Stomach (tissue), 8 donors: ENCODE measurements at regions not wholly inside any gene's neighbourhood (a gene's known extent, or its start where the extent isn't known, plus 50 kb on each side); places are given as distances from the start of the nearest gene placed in this dataset.

Experiments
- DNase-seq, 2 donors: peaks; one replicate each; pipeline versions ENCODE4 v3.0.0 to v3.0.0-alpha.2; 2013 to 2019
- H3K27ac ChIP-seq, 5 donors: fragments of 200-600 bp in 4 of 5; sonication (generic) in 4 of 5; one replicate each; pipeline ENCODE4 v1.5.1; 2013 to 2019; ENCODE audit warnings: mild to moderate bottlenecking in 1 of 5, moderate library complexity in 1 of 5
- H3K27me3 ChIP-seq, 3 donors: fragments of 200-600 bp; sonication (generic); one replicate each; pipeline ENCODE4 v1.5.1; 2017 to 2019; ENCODE audit warnings: mixed run types in 1 of 3
- H3K36me3 ChIP-seq, 4 donors: fragments of 200-600 bp; sonication (generic); 1 replicate in 3 of 4; 2 replicates in 1 of 4; pipeline ENCODE4 v1.5.1; 2016 to 2019
- H3K4me1 ChIP-seq, 4 donors: fragments of 200-600 bp; sonication (generic); one replicate each; pipeline ENCODE4 v1.5.1; 2016 to 2019
- H3K4me3 ChIP-seq, 4 donors: fragments of 200-600 bp; sonication (generic) in 3 of 4; one replicate each; pipeline ENCODE4 v1.5.1; 2016 to 2019; ENCODE audit warnings: mild to moderate bottlenecking in 1 of 4
- H3K9me3 ChIP-seq, 4 donors: fragments of 200-600 bp; sonication (generic); one replicate each; pipeline ENCODE4 v1.5.1; 2016 to 2019
- EP300 ChIP-seq: sonication (generic); formaldehyde crosslinking; IDR thresholded peaks from one replicate; pipeline ENCODE4 v1.6.1; 2017; ENCODE audit warnings: antibody characterized with exemption
- POLR2A ChIP-seq, 4 donors: fragments of 450-650 bp; IDR thresholded peaks; one replicate each; pipeline ENCODE4 v1.6.1; 2016; ENCODE audit warnings: antibody characterized with exemption in 4 of 4, control low read depth in 2 of 4, mild to moderate bottlenecking in 1 of 4, moderate library complexity in 1 of 4
- POLR2AphosphoS5 ChIP-seq, 3 donors: sonication (generic); formaldehyde crosslinking; IDR thresholded peaks; one replicate each; pipeline ENCODE4 v1.6.1; 2016; ENCODE audit warnings: antibody characterized with exemption in 3 of 3
- WGBS, 5 donors: extraction: QIAGEN DNeasy Blood & Tissue Kit in 3 of 5; methylation state at CpG; one replicate each; pipeline versions ENCODE4 v1.1.5 to v1.1.7; 2013 to 2018; 5-methylcytosine and 5-hydroxymethylcytosine counted together
- intact Hi-C: fragments of 100-400 bp; cut with DNase I; formaldehyde crosslinking; loops from one replicate; pipeline ENCODE4 v1.15.1; 2023; ENCODE audit warnings: low total_unique reads
- TF ChIP-seq, protein P1 (sequence below), 7 experiments: fragments of 450-650 bp in 4 of 7; fragments of 200-600 bp in 3 of 7; sonication (generic) in 3 of 7; IDR thresholded peaks; one replicate each; pipeline ENCODE4 v1.5.1; 2016 to 2019; ENCODE audit warnings: antibody characterized with exemption in 7 of 7, control low read depth in 2 of 7, mild to moderate bottlenecking in 1 of 7
- donor health status: healthy with polysubstance abuse.
- donor health status: Bipolar disorder and iron deficiency.
- donor health status: healthy.

DNA sequence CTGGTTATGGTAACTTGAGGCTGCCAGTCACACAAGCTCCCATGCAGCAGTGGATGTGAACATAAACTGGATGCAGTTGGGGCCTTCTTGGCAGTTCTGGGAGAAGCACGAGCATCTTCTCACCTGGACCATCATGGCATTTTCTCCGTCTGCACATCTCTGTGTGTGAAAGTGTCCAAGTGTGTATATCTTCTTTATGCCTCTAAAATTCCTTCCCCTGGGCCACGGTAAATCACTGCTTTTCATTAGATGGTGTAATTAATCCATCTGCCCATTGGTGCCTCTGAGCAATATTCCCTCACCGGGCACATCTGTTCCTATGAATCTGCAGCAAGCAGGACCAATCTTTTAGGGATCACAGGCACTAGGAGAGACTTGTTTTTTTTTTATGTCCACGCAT, 138.0 kb downstream of the MAP3K7 start:
- DNase-seq: no peak
- Histone ChIP-seq H3K27ac (no peak overlapping the region), H3K27me3 (no peaks in the 10 kb centered on the region), H3K9me3 (no peaks in the 10 kb centered on the region), H3K4me1 (no peaks in the 10 kb centered on the region), H3K4me3 (no peak overlapping the region), H3K36me3 (no peaks in the 10 kb centered on the region)
- intact Hi-C loops: no loop called here
- 72 to 93% (median 86%) methylated on average over 5 of the region's 5 CpGs for WGBS, 5 donors
- TF ChIP-seq EP300 (no peak), POLR2AphosphoS5 (IDR thresholded peaks at IDR 0.05) (no peak), POLR2A (IDR thresholded peaks at IDR 0.05) (no peak)
- TF ChIP-seq, protein P1, sequence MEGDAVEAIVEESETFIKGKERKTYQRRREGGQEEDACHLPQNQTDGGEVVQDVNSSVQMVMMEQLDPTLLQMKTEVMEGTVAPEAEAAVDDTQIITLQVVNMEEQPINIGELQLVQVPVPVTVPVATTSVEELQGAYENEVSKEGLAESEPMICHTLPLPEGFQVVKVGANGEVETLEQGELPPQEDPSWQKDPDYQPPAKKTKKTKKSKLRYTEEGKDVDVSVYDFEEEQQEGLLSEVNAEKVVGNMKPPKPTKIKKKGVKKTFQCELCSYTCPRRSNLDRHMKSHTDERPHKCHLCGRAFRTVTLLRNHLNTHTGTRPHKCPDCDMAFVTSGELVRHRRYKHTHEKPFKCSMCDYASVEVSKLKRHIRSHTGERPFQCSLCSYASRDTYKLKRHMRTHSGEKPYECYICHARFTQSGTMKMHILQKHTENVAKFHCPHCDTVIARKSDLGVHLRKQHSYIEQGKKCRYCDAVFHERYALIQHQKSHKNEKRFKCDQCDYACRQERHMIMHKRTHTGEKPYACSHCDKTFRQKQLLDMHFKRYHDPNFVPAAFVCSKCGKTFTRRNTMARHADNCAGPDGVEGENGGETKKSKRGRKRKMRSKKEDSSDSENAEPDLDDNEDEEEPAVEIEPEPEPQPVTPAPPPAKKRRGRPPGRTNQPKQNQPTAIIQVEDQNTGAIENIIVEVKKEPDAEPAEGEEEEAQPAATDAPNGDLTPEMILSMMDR (IDR thresholded peaks at IDR 0.05): no peak

DNA sequence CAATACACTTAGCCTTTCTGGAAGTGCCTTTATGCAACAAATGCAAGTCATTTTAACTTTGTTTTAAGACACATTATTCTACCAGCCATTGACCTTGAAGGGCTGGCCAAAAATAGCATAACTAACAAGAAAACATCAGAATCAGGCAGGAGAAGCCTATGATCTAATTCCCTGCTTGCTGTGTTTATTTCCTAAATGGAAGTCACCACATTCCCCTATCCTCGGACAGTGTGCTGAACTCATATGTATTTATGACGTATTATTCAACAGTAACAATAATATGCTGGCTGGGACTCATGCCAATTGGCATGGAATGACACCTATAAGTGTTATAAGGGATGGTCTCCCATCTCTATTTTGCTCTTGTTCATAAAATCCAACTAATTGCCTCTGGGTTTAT, 140.7 kb downstream of the MAP3K7 start:
- WGBS, 5 donors: 52 to 70% (median 54%) methylated on average over 2 of the region's 2 CpGs
- Histone ChIP-seq H3K27me3 (no peaks in the 10 kb centered on the region), H3K4me3 (no peak overlapping the region), H3K9me3 (no peaks in the 10 kb centered on the region), H3K4me1 (no peaks in the 10 kb centered on the region), H3K27ac (no peak overlapping the region), H3K36me3 (no peaks in the 10 kb centered on the region)
- DNase-seq: peak in 1 of 2 donors; percentile 44
- intact Hi-C loops: no loop called here
- no peak for TF ChIP-seq EP300
- TF ChIP-seq POLR2AphosphoS5 (IDR thresholded peaks at IDR 0.05): no peak
- TF ChIP-seq, protein P1 (IDR thresholded peaks at IDR 0.05): no peak
- TF ChIP-seq POLR2A (IDR thresholded peaks at IDR 0.05): no peak

DNA sequence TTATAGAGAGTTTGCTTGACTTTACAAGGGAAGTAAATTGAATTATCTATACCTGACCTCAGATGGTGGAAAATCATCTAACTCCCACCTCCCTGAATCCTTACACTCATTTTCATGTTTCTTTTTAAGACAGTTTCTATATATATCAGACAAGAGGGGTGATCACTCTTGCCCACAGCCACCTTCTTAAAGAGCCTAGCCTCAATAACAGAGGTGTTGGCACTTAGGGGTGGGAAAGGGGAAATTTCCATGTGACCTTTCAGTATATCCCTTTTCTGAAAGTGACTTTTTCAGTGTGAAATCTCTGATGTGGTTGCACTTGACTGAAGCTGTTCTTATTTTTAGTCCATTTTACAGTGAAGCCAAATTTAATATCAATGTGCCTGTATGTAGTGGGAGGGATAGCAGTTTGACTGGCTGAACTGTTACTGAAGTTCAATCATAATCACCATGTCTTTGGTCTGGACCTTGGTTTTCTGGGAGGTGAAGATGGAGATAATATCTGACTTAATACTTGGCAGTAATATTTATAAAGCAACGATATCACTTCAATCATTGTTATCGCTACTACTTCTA, 141.3 kb downstream of the MAP3K7 start:
- whole genome bisulfite sequencing, 5 donors: 65 to 84% (median 76%) methylated on average over 2 of the region's 2 CpGs
- H3K27ac ChIP-seq: no peak overlapping the region

DNA sequence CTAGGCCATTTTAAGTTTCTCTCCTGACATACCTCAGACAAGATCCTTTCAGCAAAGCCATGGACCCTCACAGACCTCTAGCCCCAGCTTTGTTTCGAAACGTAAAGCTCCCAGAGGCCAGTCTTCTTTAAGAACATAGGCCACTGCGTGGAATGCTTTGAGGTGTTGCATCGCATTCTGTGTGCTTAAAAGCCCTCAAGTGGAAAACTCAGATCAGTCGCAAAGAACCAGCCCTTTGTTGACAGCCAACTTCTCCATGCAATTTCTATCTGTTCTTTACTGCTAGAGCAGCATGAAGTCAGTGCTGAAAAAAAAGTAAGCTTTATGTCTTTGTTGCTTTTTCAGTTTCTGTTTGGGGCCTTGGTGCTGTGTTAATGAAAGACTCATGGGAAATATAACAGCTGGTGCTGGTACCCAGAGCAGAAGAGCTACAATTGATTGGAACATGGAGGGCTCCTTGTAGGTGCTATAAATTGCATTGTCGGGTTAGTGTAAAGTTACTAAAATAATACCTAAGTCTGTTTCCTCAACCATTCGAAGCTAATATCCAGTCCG, 142.6 kb downstream of the MAP3K7 start:
- peak in 1 of 2 donors; percentile 15 for DNase-seq
- WGBS, 5 donors: 77 to 83% (median 80%) methylated on average over 8 of the region's 8 CpGs
- no peaks in the 10 kb centered on the region for H3K27me3 ChIP-seq
- TF ChIP-seq, protein P1 (IDR thresholded peaks at IDR 0.05): no peak
- no peaks in the 10 kb centered on the region for H3K4me1 ChIP-seq
- H3K36me3 ChIP-seq: no peaks in the 10 kb centered on the region
- H3K9me3 ChIP-seq: no peaks in the 10 kb centered on the region
- H3K4me3 ChIP-seq: no peak overlapping the region
- intact Hi-C loops: no loop called here
- H3K27ac ChIP-seq: no peak overlapping the region

More for the DNA sequence above, 141.3 kb downstream of the MAP3K7 start:
- TF ChIP-seq EP300: no peak
- no peak for TF ChIP-seq POLR2A (IDR thresholded peaks at IDR 0.05)
- TF ChIP-seq, protein P1 (IDR thresholded peaks at IDR 0.05): no peak
- TF ChIP-seq POLR2AphosphoS5 (IDR thresholded peaks at IDR 0.05): no peak
- Histone ChIP-seq H3K9me3 (no peaks in the 10 kb centered on the region), H3K27me3 (no peaks in the 10 kb centered on the region), H3K4me1 (no peaks in the 10 kb centered on the region), H3K4me3 (no peak overlapping the region), H3K36me3 (no peaks in the 10 kb centered on the region)
- intact Hi-C loops: no loop called here
- no peak for DNase-seq
